Caco-2 (cell line): ENCODE measurements at regions not wholly inside any gene's neighbourhood (a gene's known extent, or its start where the extent isn't known, plus 50 kb on each side); places are given as distances from the start of the nearest gene placed in this dataset.

Experiments
- BruUV-seq: library from RNA; stranded (reverse); fragments of 400-500 nt; replicated peaks from 2 replicates; lab custom pipeline; 2021; lab: Mats Ljungman, UMichigan
- CTCF ChIA-PET: fragments of 300-600 bp; sonication (Branson Sonifier 250); formaldehyde crosslinking; loops from one replicate; lab custom pipeline; 2022; ENCODE audit warnings: antibody characterized with exemption; lab: Charles Lee
- POLR2A ChIA-PET: fragments of 300-600 bp; sonication (Branson Sonifier 250); formaldehyde crosslinking; loops from one replicate; lab custom pipeline; 2022; ENCODE audit warnings: antibody characterized with exemption; lab: Charles Lee
- DNase-seq, 2 experiments: peaks; one replicate each; pipeline versions ENCODE4 v3.0.0 to v3.0.0-alpha.2; 2020 to 2022
- H3K27me3 ChIP-seq: replicated peaks from 2 replicates; pipeline ENCODE4 v1.6.0; 2011; ENCODE audit warnings: low read length; ENCODE audit not compliant: control insufficient read depth, insufficient read depth
- H3K36me3 ChIP-seq: 2 replicates; pipeline ENCODE4 v1.5.1; 2011; ENCODE audit warnings: low read length; ENCODE audit not compliant: control insufficient read depth, insufficient read depth
- H3K4me1 ChIP-seq: fragments of 250-450 bp; sonication (Bioruptor Pico); 2 replicates; pipeline ENCODE4 v1.5.1; 2020; ENCODE audit warnings: mild to moderate bottlenecking
- H3K4me3 ChIP-seq: 2 replicates; pipeline ENCODE4 v1.5.1; 2011; ENCODE audit warnings: low read depth, mild to moderate bottlenecking, control low read depth, low read length
- H3K9me3 ChIP-seq: fragments of 250-450 bp; sonication (Bioruptor Pico); 2 replicates; pipeline ENCODE4 v1.5.1; 2020; ENCODE audit warnings: mild to moderate bottlenecking, moderate library complexity
- H3K27ac Mint-ChIP-seq: one replicate; pipeline ENCODE4 v1.8.0; 2022; ENCODE audit warnings: mixed read lengths; ENCODE audit not compliant: unreplicated experiment
- H3K27me3 Mint-ChIP-seq: one replicate; pipeline ENCODE4 v1.8.0; 2022; ENCODE audit warnings: mixed read lengths; ENCODE audit not compliant: insufficient read depth, unreplicated experiment
- H3K36me3 Mint-ChIP-seq: one replicate; pipeline ENCODE4 v1.8.0; 2022; ENCODE audit warnings: mild to moderate bottlenecking, mixed read lengths; ENCODE audit not compliant: insufficient read depth, unreplicated experiment
- H3K4me1 Mint-ChIP-seq: one replicate; pipeline ENCODE4 v1.8.0; 2022; ENCODE audit warnings: low read depth, mixed read lengths; ENCODE audit not compliant: unreplicated experiment
- H3K4me3 Mint-ChIP-seq: one replicate; pipeline ENCODE4 v1.8.0; 2022; ENCODE audit warnings: mild to moderate bottlenecking, moderate library complexity, mixed read lengths; ENCODE audit not compliant: unreplicated experiment
- H3K9me3 Mint-ChIP-seq: one replicate; pipeline ENCODE4 v1.8.0; 2022; ENCODE audit warnings: mixed read lengths; ENCODE audit not compliant: unreplicated experiment
- CTCF ChIP-seq, 2 experiments: fragments of 200-600 bp in 1 of 2; IDR thresholded peaks; 1 replicate in 1 of 2; 2 replicates in 1 of 2; pipeline versions ENCODE4 v1.5.1 to v1.8.0; 2011 to 2022; ENCODE audit warnings: antibody characterized with exemption in 1 of 2, control low read depth in 1 of 2, inconsistent platforms in 1 of 2, low read depth in 1 of 2, low read length in 1 of 2, mild to moderate bottlenecking in 1 of 2, moderate library complexity in 1 of 2; ENCODE audit not compliant: insufficient read depth in 1 of 2, severe bottlenecking in 1 of 2, unreplicated experiment in 1 of 2
- intact Hi-C: fragments of 100-400 bp; cut with micrococcal nuclease; formaldehyde crosslinking; loops from one replicate; pipeline ENCODE4 v1.10.0; 2022; ENCODE audit not compliant: unreplicated experiment

- Mint-ChIP-seq H3K27ac (no peak overlapping the region), H3K27me3 (no peaks in the 10 kb centered on the region), H3K9me3 (peaks cover 10% of the 10 kb centered on the region), H3K4me1 (no peaks in the 10 kb centered on the region), H3K4me3 (no peak overlapping the region), H3K36me3 (no peaks in the 10 kb centered on the region)
- H3K9me3 ChIP-seq = peaks cover 6% of the 10 kb centered on the region; the same call in 1 of the 2 replicates
- DNase-seq = no peak
- no TSS peak for BruUV-seq
- intact Hi-C loops = no loop called here
- H3K36me3 ChIP-seq = no peaks in the 10 kb centered on the region
- H3K27me3 ChIP-seq = no peaks in the 10 kb centered on the region
- H3K4me1 ChIP-seq = no peaks in the 10 kb centered on the region
- no peak for TF ChIP-seq CTCF (IDR thresholded peaks at IDR 0.05; ENCODE audit: insufficient read depth in 1 of 2, low read depth in 1 of 2, low read length in 1 of 2, severe bottlenecking in 1 of 2, unreplicated experiment in 1 of 2)
- ChIA-PET CTCF (no interaction called here), POLR2A (no interaction called here)
- no peak overlapping the region for H3K4me3 ChIP-seq
Measured at GRCh38 chr5:61230492-61230891, 68.2 kb upstream of the SMIM15 start.

GRCh38 chr5:61231813-61232212 lies 69.5 kb upstream of the SMIM15 start:
- ChIA-PET POLR2A (no interaction called here), CTCF (no interaction called here)
- Histone ChIP-seq H3K9me3 (peaks cover 6% of the 10 kb centered on the region; the same call in 1 of the 2 replicates), H3K4me1 (no peaks in the 10 kb centered on the region), H3K27me3 (no peaks in the 10 kb centered on the region), H3K36me3 (no peaks in the 10 kb centered on the region), H3K4me3 (no peak overlapping the region)
- Mint-ChIP-seq H3K4me3 (no peak overlapping the region), H3K27ac (no peak overlapping the region), H3K9me3 (peaks cover 10% of the 10 kb centered on the region), H3K36me3 (no peaks in the 10 kb centered on the region), H3K27me3 (no peaks in the 10 kb centered on the region), H3K4me1 (no peaks in the 10 kb centered on the region)
- intact Hi-C loops = no loop called here
- DNase-seq = no peak
- TF ChIP-seq CTCF (IDR thresholded peaks at IDR 0.05; ENCODE audit: insufficient read depth in 1 of 2, low read depth in 1 of 2, low read length in 1 of 2, severe bottlenecking in 1 of 2, unreplicated experiment in 1 of 2) = no peak
- no TSS peak for BruUV-seq

GRCh38 chr5:61232490-61233050 lies 70.3 kb upstream of the SMIM15 start:
- no peak overlapping the region for H3K4me3 Mint-ChIP-seq
- peaks cover 6% of the 10 kb centered on the region; the same call in 1 of the 2 replicates for H3K9me3 ChIP-seq
- BruUV-seq = no TSS peak
- no peak overlapping the region for H3K4me3 ChIP-seq
- peaks cover 10% of the 10 kb centered on the region for H3K9me3 Mint-ChIP-seq
- POLR2A ChIA-PET = no interaction called here
- H3K27me3 ChIP-seq = no peaks in the 10 kb centered on the region
- no peaks in the 10 kb centered on the region for H3K36me3 Mint-ChIP-seq
- no peak for DNase-seq
- intact Hi-C loops = no loop called here
- H3K4me1 ChIP-seq = no peaks in the 10 kb centered on the region
- H3K4me1 Mint-ChIP-seq = no peaks in the 10 kb centered on the region
- TF ChIP-seq CTCF (IDR thresholded peaks at IDR 0.05; ENCODE audit: insufficient read depth in 1 of 2, low read depth in 1 of 2, low read length in 1 of 2, severe bottlenecking in 1 of 2, unreplicated experiment in 1 of 2) = no peak
- H3K27me3 Mint-ChIP-seq = no peaks in the 10 kb centered on the region
- no peak overlapping the region for H3K27ac Mint-ChIP-seq
- H3K36me3 ChIP-seq = no peaks in the 10 kb centered on the region
- CTCF ChIA-PET = no interaction called here
